CD4-positive, alpha-beta T cell treated with Interleukin-10 for 1 hour (primary cell): ENCODE measurements at regions not wholly inside any gene's neighbourhood (a gene's known extent, or its start where the extent isn't known, plus 50 kb on each side); places are given as distances from the start of the nearest gene placed in this dataset.

ENCODE experiments used
- DNase-seq: peaks from one replicate; pipeline ENCODE4 v3.0.0-alpha.2; 2020

DNA sequence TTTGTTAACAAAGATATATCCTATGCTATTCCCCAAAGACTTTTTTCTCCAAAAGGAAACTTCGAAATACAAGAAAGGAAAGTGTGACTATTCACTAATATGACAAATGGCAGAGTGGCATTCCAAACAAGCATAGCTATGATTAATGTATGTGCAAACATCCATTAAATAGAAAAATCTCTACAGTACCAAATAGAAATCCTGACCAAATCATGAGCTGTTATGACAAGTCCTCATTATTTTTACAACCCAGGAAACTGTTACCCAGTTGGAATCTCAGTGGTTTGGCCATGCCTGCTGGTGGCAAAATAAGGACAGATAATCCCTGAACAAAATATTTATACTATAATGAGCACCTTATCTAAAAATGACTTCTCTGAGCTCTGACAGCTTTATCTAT, 202.1 kb downstream of the SEC23A start:
- DNase-seq = no peak

GRCh38 chr14:38887696-38888095, 215.3 kb downstream of the SEC23A start:
- no peak for DNase-seq

GRCh38 chr14:38884109-38884508, 218.9 kb downstream of the SEC23A start:
- no peak for DNase-seq

- DNase-seq = no peak
Measured at GRCh38 chr14:38883127-38883526, 219.9 kb downstream of the SEC23A start.

DNA sequence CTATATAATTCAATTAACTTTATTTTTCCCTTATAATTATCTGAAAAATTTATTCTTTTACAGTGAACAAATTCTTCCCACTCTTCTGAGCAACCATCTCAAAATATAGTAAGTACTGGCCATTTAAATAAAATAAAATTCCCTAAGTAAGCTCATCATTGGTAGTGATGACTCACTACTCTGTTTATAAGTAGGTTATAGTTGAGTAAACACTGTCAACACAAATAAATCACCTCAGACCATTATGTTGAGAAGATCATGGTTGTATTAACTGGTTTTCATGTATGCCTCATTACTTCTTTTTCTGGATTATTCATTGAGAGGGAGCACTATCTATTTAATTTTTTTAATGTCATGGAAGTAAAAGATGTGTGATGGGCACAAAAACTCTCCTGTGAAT, 220.5 kb downstream of the SEC23A start:
- no peak for DNase-seq

DNA sequence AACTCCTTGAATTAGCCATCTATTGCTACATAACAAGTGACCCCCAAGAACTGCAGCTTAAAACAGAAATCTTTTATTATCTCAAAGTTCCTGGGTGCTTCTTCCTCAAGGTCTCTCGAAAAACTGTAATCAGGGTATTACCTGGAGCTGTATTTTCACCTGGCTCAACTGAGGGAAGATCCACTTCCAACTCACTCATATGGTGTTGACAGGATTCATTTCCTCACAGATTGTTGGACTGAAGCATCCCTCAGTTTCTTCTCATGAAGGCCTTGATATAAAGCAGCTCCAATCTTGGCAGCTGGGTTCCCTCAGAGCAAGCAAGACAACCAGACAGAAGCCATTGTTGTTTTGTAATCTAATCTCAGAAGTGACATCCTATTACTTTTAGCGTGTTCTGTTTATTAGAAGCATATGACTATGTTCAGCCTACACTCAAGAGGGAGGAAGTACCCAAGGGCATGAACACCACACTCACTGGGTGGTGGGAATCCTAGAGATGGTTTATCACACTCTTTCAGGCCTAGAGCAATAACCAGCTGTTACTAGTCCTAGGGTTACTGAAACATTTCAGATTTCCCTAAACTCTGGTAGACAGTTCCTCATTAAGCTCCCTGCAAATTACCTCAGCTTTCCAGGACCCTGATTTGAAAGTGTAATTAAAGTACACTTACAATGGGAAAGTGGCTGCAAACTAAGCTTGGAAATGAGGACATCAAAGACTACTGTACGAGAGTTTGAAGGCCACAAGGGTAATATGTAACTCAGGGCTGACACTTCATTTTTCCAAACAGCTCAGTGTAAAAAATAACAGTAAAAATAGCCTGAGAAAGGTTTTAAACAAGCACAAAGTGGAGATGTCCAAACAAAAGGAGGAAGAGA, 222.2 kb downstream of the SEC23A start:
- no peak for DNase-seq

- no peak for DNase-seq
Measured at GRCh38 chr14:38877744-38878388, 225.2 kb downstream of the SEC23A start.

GRCh38 chr14:38874721-38875120, 228.3 kb downstream of the SEC23A start:
- DNase-seq = no peak

- DNase-seq = no peak
Measured at GRCh38 chr14:38873941-38874612, 229.0 kb downstream of the SEC23A start.

DNA sequence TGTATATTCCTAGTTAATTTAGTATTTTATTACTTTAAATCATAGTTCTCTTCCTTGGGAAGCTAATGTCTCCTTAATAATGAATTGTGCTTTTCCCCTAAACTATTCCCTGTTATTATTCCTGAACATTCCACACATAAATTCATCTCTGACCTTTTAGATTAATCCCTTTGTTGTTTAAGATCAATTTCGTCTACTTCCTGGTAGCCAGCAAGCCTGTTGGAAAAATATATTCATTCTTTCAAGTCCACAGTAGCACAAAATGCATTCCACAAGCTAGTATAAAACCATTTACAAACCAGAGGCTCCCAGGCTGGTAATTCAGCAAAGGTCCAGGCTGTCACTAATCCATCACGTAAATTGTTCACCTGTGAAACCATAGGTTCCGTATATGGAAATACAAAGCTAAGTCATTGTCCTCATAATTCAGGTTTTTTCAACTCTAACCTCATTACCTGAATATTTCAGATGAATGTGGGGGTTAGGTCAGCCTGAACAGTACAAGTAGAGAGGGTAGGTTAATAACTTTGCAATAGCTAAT, 232.7 kb downstream of the SEC23A start:
- no peak for DNase-seq

GRCh38 chr14:38868399-38869290, 234.4 kb downstream of the SEC23A start:
- DNase-seq = no peak

DNA sequence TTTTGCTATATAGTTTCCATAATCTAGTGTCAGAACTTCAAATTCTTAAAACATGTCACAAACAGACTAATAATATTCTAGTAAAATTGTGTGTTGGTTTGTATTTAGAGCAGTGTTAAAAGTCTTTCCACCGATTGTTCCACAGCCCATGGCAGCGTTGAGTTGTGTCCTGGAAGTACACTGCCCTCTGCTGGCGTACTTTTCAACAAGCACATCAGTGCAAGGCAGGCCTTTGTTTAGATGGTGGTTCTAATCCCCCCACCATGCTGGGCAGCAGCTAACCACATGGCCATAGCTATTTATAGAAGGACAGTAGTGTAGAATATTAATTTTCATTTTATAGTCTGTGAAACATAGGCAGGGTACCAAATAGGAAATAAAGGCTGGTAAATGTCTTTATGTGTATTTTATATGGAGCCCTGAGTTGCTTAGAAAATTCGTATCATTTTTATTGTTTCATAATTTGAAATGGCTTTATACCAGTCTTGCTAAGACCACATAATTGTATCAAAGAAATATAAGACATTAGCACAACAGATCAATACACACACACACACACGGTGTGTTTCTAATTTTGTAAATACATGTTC, 235.4 kb downstream of the SEC23A start:
- peak; percentile 59 for DNase-seq

DNA sequence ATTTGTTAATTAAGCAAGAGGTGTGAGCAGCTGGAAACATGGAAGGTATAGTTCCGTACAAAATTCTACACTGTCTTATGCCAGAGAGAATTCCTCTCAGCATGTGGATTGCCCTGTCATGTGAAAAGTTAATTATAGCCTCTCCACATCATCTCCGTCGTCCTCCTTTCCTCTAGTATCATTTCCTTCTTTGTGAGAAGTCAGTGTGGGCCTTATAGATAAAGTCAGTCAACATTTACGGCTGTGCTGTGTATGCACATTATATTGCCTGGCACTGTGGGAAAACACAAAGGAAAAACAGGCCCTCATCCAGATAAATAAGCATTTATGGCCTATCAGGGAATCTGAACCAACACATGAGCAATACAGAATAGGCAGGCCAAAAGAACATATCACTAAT, 236.6 kb downstream of the SEC23A start:
- DNase-seq = no peak

DNA sequence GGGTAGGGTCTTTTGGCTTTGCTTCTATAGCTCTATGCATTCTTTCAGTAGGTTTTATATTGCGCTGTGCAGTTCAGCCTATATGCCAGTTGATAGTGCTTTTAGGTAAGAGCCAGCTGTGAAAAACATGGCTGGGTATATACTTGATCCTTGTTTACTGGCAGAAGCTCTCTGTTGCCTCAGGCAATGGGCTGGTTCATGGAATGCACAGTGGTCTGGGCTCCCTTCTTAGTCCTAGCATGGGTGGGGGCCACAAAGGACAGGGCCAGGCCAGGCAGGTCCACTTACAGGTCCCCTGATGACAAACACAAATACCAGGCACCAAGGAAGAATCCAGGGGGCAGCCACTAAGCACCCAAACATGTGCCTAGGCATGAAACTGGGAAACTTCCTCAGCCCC, 240.7 kb downstream of the SEC23A start:
- no peak for DNase-seq

DNA sequence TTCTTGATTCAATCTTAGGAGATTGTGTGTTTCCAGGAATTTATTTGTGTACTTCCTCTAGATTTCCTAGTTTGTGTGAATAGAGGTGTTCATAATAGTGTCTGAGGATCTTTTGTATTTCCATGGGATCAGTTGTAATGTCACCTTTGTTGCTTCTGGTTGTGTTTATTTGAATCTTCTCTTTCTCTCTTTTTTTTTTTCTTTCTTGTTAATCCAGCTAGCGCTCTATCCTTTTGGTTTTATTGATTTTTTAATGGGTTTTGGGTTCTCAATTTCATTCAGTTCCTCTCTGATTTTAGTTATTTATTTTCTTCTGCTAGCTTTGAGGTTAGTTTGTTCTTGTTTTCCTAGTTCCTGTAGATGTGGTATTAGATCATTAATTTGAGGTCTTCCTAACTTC, 242.5 kb downstream of the SEC23A start:
- DNase-seq = no peak

GRCh38 chr14:38856798-38857197, 246.2 kb downstream of the SEC23A start:
- no peak for DNase-seq

DNA sequence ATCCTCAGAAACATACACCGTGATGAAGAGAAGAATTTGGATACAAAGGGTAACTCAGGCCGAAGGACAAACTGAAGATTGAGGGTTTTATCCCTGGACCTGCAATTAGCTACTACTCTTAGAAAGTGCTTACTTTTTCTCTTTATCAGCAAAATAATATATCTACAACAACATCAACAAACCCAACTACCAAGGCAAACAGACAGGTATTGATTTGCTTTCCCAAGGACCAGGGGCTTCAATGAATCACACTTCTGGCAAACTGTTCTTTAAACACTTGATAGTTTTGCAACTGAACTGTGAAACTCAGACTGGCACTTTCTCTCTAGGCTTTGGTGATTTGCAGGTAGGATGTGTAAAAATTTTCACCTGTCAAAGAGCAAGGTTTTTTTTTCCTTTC, 247.5 kb downstream of the SEC23A start:
- DNase-seq = no peak

GRCh38 chr14:38851111-38851510, 251.9 kb downstream of the SEC23A start:
- DNase-seq = no peak

DNA sequence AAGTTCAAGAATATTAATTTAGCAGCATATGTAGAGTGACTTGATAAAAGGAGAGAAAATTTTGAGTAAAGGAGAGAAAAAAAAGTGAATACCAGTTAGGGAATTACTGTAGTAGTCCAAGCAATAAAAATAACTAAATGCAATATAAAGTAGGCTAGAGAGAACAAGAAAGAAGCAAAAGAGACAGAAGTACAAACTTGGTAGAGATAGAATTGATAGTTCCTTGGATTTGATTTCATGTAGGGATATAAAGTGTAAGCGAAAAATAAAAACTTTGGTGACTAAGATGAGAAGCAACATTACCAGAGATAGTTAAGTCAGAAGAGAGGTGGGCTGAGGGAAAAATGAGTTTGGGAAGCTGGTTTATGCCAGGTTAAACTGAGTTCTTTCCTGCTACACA, 252.4 kb downstream of the SEC23A start:
- no peak for DNase-seq

GRCh38 chr14:38848243-38848935, 254.6 kb downstream of the SEC23A start:
- no peak for DNase-seq

DNA sequence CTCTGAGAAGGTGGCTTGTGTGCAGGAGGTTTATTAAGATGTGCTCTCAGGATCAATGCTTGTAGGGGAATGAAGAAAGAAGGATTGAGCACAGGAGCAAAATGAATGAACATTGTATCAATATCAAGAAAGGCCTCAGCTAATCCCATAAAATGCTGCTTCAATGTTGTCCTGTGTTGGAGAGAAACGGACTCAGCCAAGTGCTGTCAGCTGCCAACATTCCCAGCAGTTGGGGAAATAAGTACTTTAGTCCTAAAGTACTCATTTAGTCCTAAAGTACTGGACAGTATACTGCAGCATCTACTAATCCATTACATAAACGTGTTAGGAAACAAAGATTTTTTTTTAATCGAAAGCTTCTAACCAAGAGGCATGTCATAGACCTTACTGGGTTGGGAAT, 255.9 kb downstream of the SEC23A start:
- DNase-seq = no peak
